HEK293T (cell line): ENCODE measurements at regions not wholly inside any gene's neighbourhood (a gene's known extent, or its start where the extent isn't known, plus 50 kb on each side); places are given as distances from the start of the nearest gene placed in this dataset.

Experiments
- CTCF ChIA-PET: fragments of 350-600 bp; formaldehyde crosslinking; extraction: SDS; loops from one replicate; lab custom pipeline; 2021; ENCODE audit warnings: antibody characterized with exemption, inconsistent platforms; lab: Yijun Ruan, JAX
- POLR2A ChIA-PET: fragments of 350-600 bp; formaldehyde crosslinking; extraction: SDS; loops from one replicate; lab custom pipeline; 2020; ENCODE audit warnings: antibody characterized with exemption, inconsistent platforms; lab: Yijun Ruan, JAX
- DNase-seq: peaks from one replicate; pipeline ENCODE4 v3.0.0; 2012; ENCODE audit warnings: mixed read lengths; ENCODE audit errors: extremely low spot score
- ARNT ChIP-seq: fragments of 450-650 bp; IDR thresholded peaks from 2 replicates; pipeline ENCODE4 v1.6.1; 2017; ENCODE audit warnings: mild to moderate bottlenecking
- BHLHE40 ChIP-seq: fragments of 450-650 bp; IDR thresholded peaks from 2 replicates; pipeline ENCODE4 v1.6.1; 2016; ENCODE audit warnings: mild to moderate bottlenecking, moderate library complexity, borderline replicate concordance
- CTBP1 ChIP-seq: fragments of 450-650 bp; IDR thresholded peaks from 2 replicates; pipeline ENCODE4 v1.6.1; 2016; ENCODE audit warnings: borderline replicate concordance
- ELF4 ChIP-seq: fragments of 450-650 bp; IDR thresholded peaks from 2 replicates; pipeline ENCODE4 v1.6.1; 2017; ENCODE audit warnings: antibody characterized with exemption
- FOXA1 ChIP-seq: fragments of 450-650 bp; IDR thresholded peaks from 2 replicates; pipeline ENCODE4 v1.6.1; 2016; ENCODE audit warnings: mild to moderate bottlenecking
- FOXK2 ChIP-seq: fragments of 450-650 bp; IDR thresholded peaks from 2 replicates; pipeline ENCODE4 v1.6.1; 2016; ENCODE audit warnings: mild to moderate bottlenecking
- FOXM1 ChIP-seq: fragments of 450-650 bp; IDR thresholded peaks from 2 replicates; pipeline ENCODE4 v1.6.1; 2017; ENCODE audit warnings: mild to moderate bottlenecking, borderline replicate concordance
- HDGF ChIP-seq: fragments of 450-650 bp; IDR thresholded peaks from 2 replicates; pipeline ENCODE4 v1.6.1; 2017; ENCODE audit warnings: antibody characterized with exemption, borderline replicate concordance
- L3MBTL2 ChIP-seq: fragments of 450-650 bp; conservative IDR thresholded peaks from 2 replicates; pipeline ENCODE4 v1.6.1; 2016; ENCODE audit warnings: mild to moderate bottlenecking
- LEF1 ChIP-seq: fragments of 450-650 bp; IDR thresholded peaks from 2 replicates; pipeline ENCODE4 v1.6.1; 2017; ENCODE audit warnings: mild to moderate bottlenecking, borderline replicate concordance
- NFRKB ChIP-seq: fragments of 450-650 bp; IDR thresholded peaks from 2 replicates; pipeline ENCODE4 v1.6.1; 2016; ENCODE audit warnings: mild to moderate bottlenecking, moderate library complexity
- PKNOX1 ChIP-seq: fragments of 450-650 bp; IDR thresholded peaks from 2 replicates; pipeline ENCODE4 v1.6.1; 2016
- SP1 ChIP-seq: fragments of 450-650 bp; IDR thresholded peaks from 2 replicates; pipeline ENCODE4 v1.6.1; 2017
- SUZ12 ChIP-seq: fragments of 450-650 bp; IDR thresholded peaks from 2 replicates; pipeline ENCODE4 v1.6.1; 2016; ENCODE audit warnings: mild to moderate bottlenecking
- TARDBP ChIP-seq: fragments of 450-650 bp; IDR thresholded peaks from 2 replicates; pipeline ENCODE4 v1.6.1; 2016
- ZNF384 ChIP-seq: fragments of 450-650 bp; IDR thresholded peaks from 2 replicates; pipeline ENCODE4 v1.6.1; 2016

- TF ChIP-seq FOXA1: no peak
- no peak for TF ChIP-seq PKNOX1
- TF ChIP-seq ZNF384: no peak
- TF ChIP-seq SP1: no peak
- no peak for TF ChIP-seq ARNT
- TF ChIP-seq CTBP1: no peak
- no peak for TF ChIP-seq ELF4
- no peak for TF ChIP-seq LEF1
- TF ChIP-seq L3MBTL2: no peak
- TF ChIP-seq FOXM1: no peak
- no peak for TF ChIP-seq NFRKB
- no peak for TF ChIP-seq BHLHE40
- TF ChIP-seq SUZ12: no peak
- no peak for TF ChIP-seq TARDBP
- no peak for TF ChIP-seq FOXK2
- no peak for TF ChIP-seq HDGF
- DNase-seq: no peak
- CTCF ChIA-PET: no interaction called here
- POLR2A ChIA-PET: no interaction called here
Measured at GRCh38 chr10:64215088-64215487, 693.9 kb downstream of the REEP3 start.

- no peak for TF ChIP-seq ARNT
- no peak for DNase-seq
- CTCF ChIA-PET: no interaction called here
- POLR2A ChIA-PET: no interaction called here
Measured at GRCh38 chr10:64219271-64220025, 698.2 kb downstream of the REEP3 start.

- TF ChIP-seq FOXK2 (no peak), ARNT (no peak), ZNF384 (no peak), CTBP1 (no peak), BHLHE40 (no peak), HDGF (no peak), FOXM1 (no peak), FOXA1 (no peak), SUZ12 (no peak), LEF1 (no peak), PKNOX1 (no peak), ELF4 (no peak), SP1 (no peak), L3MBTL2 (no peak), NFRKB (no peak), TARDBP (no peak)
- ChIA-PET POLR2A (no interaction called here), CTCF (no interaction called here)
- DNase-seq: no peak
Measured at GRCh38 chr10:64234489-64234888, 713.3 kb downstream of the REEP3 start.

- TF ChIP-seq ELF4: no peak
- no peak for TF ChIP-seq ARNT
- TF ChIP-seq BHLHE40: no peak
- TF ChIP-seq ZNF384: no peak
- no peak for TF ChIP-seq SUZ12
- TF ChIP-seq SP1: no peak
- TF ChIP-seq L3MBTL2: no peak
- TF ChIP-seq FOXA1: no peak
- TF ChIP-seq NFRKB: no peak
- no peak for TF ChIP-seq HDGF
- no peak for TF ChIP-seq PKNOX1
- TF ChIP-seq CTBP1: no peak
- TF ChIP-seq TARDBP: no peak
- TF ChIP-seq FOXM1: no peak
- TF ChIP-seq FOXK2: no peak
- TF ChIP-seq LEF1: no peak
- DNase-seq: no peak
- POLR2A ChIA-PET: no interaction called here
- CTCF ChIA-PET: no interaction called here
Measured at GRCh38 chr10:64257704-64258103, 736.5 kb downstream of the REEP3 start.

- ChIA-PET POLR2A (no interaction called here), CTCF (interaction anchor here (0.6 kb wide), 1 partner anchor 147 kb away, joined by 3 read pairs; no protein-coding TSS in a partner anchor)
- DNase-seq: no peak
- TF ChIP-seq TARDBP (no peak), LEF1 (no peak), L3MBTL2 (no peak)
Measured at GRCh38 chr10:64261092-64261491, 739.9 kb downstream of the REEP3 start.

GRCh38 chr10:64261676-64262075, 740.5 kb downstream of the REEP3 start:
- DNase-seq: no peak
- CTCF ChIA-PET: no interaction called here
- POLR2A ChIA-PET: no interaction called here
- no peak for TF ChIP-seq HDGF
- no peak for TF ChIP-seq TARDBP
- no peak for TF ChIP-seq LEF1

- DNase-seq: no peak
- CTCF ChIA-PET: no interaction called here
- POLR2A ChIA-PET: no interaction called here
- no peak for TF ChIP-seq PKNOX1
- no peak for TF ChIP-seq ZNF384
- no peak for TF ChIP-seq LEF1
- TF ChIP-seq BHLHE40: no peak
- no peak for TF ChIP-seq CTBP1
- no peak for TF ChIP-seq NFRKB
Measured at GRCh38 chr10:64265961-64266360, 744.8 kb downstream of the REEP3 start.
